Neural crest cell (in vitro differentiated cells): ENCODE measurements at regions not wholly inside any gene's neighbourhood (a gene's known extent, or its start where the extent isn't known, plus 50 kb on each side); places are given as distances from the start of the nearest gene placed in this dataset.

Source experiments
- DNase-seq: peaks from one replicate; pipeline ENCODE4 v3.0.0; 2021; ENCODE audit warnings: low read depth, mixed read lengths, low spot score
- H3K27ac Mint-ChIP-seq: one replicate; pipeline ENCODE4 v1.8.0; 2021; ENCODE audit warnings: mild to moderate bottlenecking, mixed read lengths; ENCODE audit not compliant: unreplicated experiment
- H3K27me3 Mint-ChIP-seq: 2 replicates; pipeline ENCODE4 v1.8.0; 2021; ENCODE audit warnings: low read depth, mild to moderate bottlenecking, mixed read lengths
- H3K36me3 Mint-ChIP-seq: 2 replicates; pipeline ENCODE4 v1.8.0; 2021; ENCODE audit warnings: low read depth, mild to moderate bottlenecking, mixed read lengths
- H3K4me1 Mint-ChIP-seq: 2 replicates; pipeline ENCODE4 v1.8.0; 2021; ENCODE audit warnings: mixed read lengths
- H3K4me3 Mint-ChIP-seq: one replicate; pipeline ENCODE4 v1.8.0; 2021; ENCODE audit warnings: mild to moderate bottlenecking, mixed read lengths
- H3K9me3 Mint-ChIP-seq: 2 replicates; pipeline ENCODE4 v1.8.0; 2021; ENCODE audit warnings: mixed read lengths
- CTCF ChIP-seq: fragments of 200-600 bp; sonication (generic); conservative IDR thresholded peaks from 2 replicates; pipeline ENCODE4 v1.5.0; 2021; ENCODE audit warnings: antibody characterized with exemption, mild to moderate bottlenecking

DNA sequence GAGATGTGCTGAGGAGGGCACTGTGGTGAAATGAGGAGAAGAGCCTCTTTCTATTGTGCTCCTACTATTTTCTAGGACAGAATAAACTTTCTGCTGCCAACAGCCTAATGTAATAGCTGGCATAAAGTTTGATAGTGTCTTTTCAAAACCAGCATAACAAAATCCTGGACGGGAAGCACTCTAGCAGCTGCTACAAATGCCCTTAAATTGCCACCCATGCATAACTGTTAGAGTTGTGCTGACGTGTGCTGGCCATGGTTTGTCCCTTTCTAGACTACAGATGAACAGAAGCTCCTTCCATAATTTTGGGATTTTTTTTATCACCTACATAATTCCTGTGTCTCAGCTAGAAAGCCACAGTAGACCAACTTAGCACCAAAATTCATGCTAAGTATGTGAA lies 88.5 kb upstream of the DEPDC1 start:
- H3K4me1 Mint-ChIP-seq = no peaks in the 10 kb centered on the region
- no peaks in the 10 kb centered on the region for H3K36me3 Mint-ChIP-seq
- H3K4me3 Mint-ChIP-seq = no peak overlapping the region
- no peaks in the 10 kb centered on the region for H3K27me3 Mint-ChIP-seq
- DNase-seq = no peak
- H3K27ac Mint-ChIP-seq = no peak overlapping the region
- H3K9me3 Mint-ChIP-seq = peaks cover 11% of the 10 kb centered on the region
- no peak for TF ChIP-seq CTCF

DNA sequence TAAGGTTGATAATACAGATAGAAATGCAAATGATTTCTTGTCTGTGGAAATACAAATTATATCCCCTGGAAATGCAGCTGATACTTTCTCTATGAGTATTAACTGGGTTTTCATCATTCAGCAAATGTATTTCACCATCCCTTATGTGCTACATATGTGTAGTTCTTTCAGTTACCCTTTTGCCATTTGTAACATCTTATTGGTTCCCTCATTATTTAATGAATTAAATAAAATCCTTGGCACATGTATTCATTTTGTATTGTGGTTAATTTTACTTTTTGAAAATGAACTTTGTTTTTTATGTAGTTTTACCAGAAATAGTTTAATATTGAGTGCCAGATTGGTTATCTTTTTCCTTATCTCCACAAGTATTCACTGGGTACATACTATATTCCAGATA lies 89.9 kb upstream of the DEPDC1 start:
- Mint-ChIP-seq H3K27me3 (no peaks in the 10 kb centered on the region), H3K4me3 (no peak overlapping the region), H3K9me3 (peaks cover 11% of the 10 kb centered on the region), H3K27ac (no peak overlapping the region), H3K4me1 (no peaks in the 10 kb centered on the region), H3K36me3 (no peaks in the 10 kb centered on the region)
- no peak for DNase-seq
- TF ChIP-seq CTCF = no peak

DNA sequence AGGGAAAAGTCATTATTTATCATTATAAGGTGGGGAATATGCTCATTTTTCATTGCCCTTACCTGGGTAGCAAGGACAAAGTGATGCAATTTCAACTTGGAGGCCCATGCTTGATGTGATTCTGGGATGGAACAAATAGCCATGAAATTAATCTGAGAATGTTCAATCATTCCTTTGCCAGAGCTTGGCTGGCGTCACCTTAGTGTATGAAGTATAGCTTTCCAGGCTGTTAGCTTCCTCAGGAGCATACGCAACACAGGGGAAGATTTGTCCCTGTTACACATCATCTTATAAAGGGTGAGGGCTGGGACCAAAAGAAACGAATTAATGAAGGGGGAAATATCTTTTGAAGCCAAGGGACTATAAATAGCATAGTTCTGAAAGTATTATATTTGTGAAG lies 91.4 kb upstream of the DEPDC1 start:
- H3K4me1 Mint-ChIP-seq = no peaks in the 10 kb centered on the region
- H3K9me3 Mint-ChIP-seq = peaks cover 3% of the 10 kb centered on the region
- H3K27ac Mint-ChIP-seq = no peak overlapping the region
- DNase-seq = no peak
- no peak for TF ChIP-seq CTCF
- no peak overlapping the region for H3K4me3 Mint-ChIP-seq
- H3K27me3 Mint-ChIP-seq = no peaks in the 10 kb centered on the region
- no peaks in the 10 kb centered on the region for H3K36me3 Mint-ChIP-seq

DNA sequence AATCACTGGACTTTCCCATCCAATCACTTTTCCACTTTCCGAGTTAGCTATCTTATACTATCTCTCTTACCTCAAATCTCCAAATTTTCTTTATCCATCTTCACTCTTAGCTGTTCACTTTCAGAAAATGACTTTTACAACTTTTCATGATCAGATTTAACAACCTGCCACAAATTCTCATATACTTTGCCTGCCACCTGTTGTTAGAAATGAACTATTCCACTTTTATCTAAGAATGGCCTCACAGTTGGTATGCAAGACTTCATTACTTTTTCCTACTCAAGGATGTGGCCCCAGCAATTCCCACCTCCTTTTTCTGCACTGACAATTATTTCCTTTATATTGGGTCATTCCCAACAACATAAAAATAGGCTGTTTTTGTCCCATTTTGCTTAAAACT lies 93.6 kb upstream of the DEPDC1 start:
- H3K4me3 Mint-ChIP-seq = no peak overlapping the region
- no peak overlapping the region for H3K27ac Mint-ChIP-seq
- no peak for DNase-seq
- TF ChIP-seq CTCF = no peak
- no peaks in the 10 kb centered on the region for H3K9me3 Mint-ChIP-seq
- no peaks in the 10 kb centered on the region for H3K4me1 Mint-ChIP-seq
- no peaks in the 10 kb centered on the region for H3K36me3 Mint-ChIP-seq
- H3K27me3 Mint-ChIP-seq = no peaks in the 10 kb centered on the region

GRCh38 chr1:68594851-68595250 lies 98.0 kb upstream of the DEPDC1 start:
- Mint-ChIP-seq H3K36me3 (peaks cover 4% of the 10 kb centered on the region), H3K27me3 (no peaks in the 10 kb centered on the region), H3K27ac (no peak overlapping the region), H3K4me1 (no peaks in the 10 kb centered on the region), H3K9me3 (peaks cover 11% of the 10 kb centered on the region), H3K4me3 (no peak overlapping the region)
- DNase-seq = no peak
- TF ChIP-seq CTCF = no peak

DNA sequence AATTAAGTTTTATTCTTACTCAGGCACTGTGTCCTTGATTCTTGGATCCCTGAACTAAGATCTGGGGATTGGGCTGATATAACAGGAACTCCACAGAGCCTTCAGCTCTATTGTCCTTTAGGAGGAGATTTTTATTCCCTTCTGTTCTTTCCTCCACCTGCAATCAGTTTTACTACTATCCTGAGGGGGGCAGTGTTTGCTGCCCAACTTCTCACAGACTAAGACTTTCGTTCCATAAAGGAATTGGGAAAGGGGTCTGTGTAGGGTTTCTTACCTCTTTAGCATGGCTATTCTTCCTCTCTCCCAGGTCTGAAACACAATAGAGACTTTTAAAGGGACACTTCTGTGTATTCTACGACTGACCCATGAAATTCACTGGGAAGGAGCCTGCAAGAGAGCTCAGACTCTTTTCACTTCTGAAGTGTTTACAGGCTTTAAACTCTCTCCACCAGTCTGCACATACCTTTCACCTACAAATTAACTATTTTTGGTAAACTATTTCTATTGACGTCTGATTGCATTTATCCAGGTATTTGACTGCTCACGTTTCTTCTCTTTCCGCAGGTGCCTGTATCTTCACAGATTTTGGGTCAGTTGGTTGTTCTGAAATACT lies 103.3 kb upstream of the DEPDC1 start:
- peak; percentile 56 for TF ChIP-seq CTCF
- H3K27me3 Mint-ChIP-seq = no peaks in the 10 kb centered on the region
- H3K9me3 Mint-ChIP-seq = peaks cover 14% of the 10 kb centered on the region
- no peak overlapping the region for H3K27ac Mint-ChIP-seq
- no peak for DNase-seq
- peaks cover 4% of the 10 kb centered on the region for H3K36me3 Mint-ChIP-seq
- H3K4me3 Mint-ChIP-seq = no peak overlapping the region
- no peaks in the 10 kb centered on the region for H3K4me1 Mint-ChIP-seq
